K562 (cell line): ENCODE measurements at regions not wholly inside any gene's neighbourhood (a gene's known extent, or its start where the extent isn't known, plus 50 kb on each side); places are given as distances from the start of the nearest gene placed in this dataset.

Source experiments
- ATAC-seq: fragments of 200-7000 bp; cut with Tn5 transposase; 3 replicates; pipeline ENCODE4 v1.9.1; 2020; ENCODE audit warnings: moderate library complexity
- BruUV-seq: library from RNA; stranded (reverse); fragments of 400-500 nt; replicated peaks from 2 replicates; lab custom pipeline; 2021; lab: Mats Ljungman, UMichigan
- CTCF ChIA-PET: fragments of 300-600 bp; formaldehyde crosslinking; extraction: SDS; loops from one replicate; lab custom pipeline; 2021; ENCODE audit warnings: low intra/inter-chr PET ratio; lab: Yijun Ruan, JAX
- POLR2A ChIA-PET: fragments of 300-600, 350-650 bp; sonication (Branson Sonifier 250); formaldehyde crosslinking; extraction: SDS; loops from one replicate; lab custom pipeline; 2021; ENCODE audit warnings: antibody characterized with exemption, inconsistent platforms; lab: Yijun Ruan, JAX
- DNase-seq, 4 experiments: peaks; one replicate each; pipeline versions ENCODE4 v3.0.0 to v3.0.0-alpha.2; 2011 to 2018; ENCODE audit warnings: low spot score in 3 of 4, mixed read lengths in 3 of 4; ENCODE audit errors: extremely low read depth in 1 of 4
- FAIRE-seq: peaks from 2 replicates; lab custom pipeline; 2011; peaks lifted over from hg19 to GRCh38; lab: Jason Lieb, UNC
- H2AFZ ChIP-seq: 2 replicates; pipeline ENCODE4 v1.6.0; 2011; ENCODE audit warnings: low read depth, low read length, control low read depth, inconsistent platforms
- H3K27ac ChIP-seq: fragments of 200-600 bp; 3 replicates; pipeline ENCODE4 v1.8.0; 2011; ENCODE audit warnings: low read depth, mild to moderate bottlenecking, control low read depth, inconsistent platforms, low read length, moderate library complexity, mixed read lengths; ENCODE audit errors: extremely low read depth
- H3K27me3 ChIP-seq, 2 experiments: fragments of 300-600 bp in 1 of 2; 2 replicates in 1 of 2; 3 replicates in 1 of 2; pipeline versions ENCODE4 v1.6.0 to v1.8.0; 2011; ENCODE audit warnings: inconsistent platforms in 2 of 2, low read length in 2 of 2, mild to moderate bottlenecking in 1 of 2, mixed read lengths in 1 of 2, moderate library complexity in 1 of 2; ENCODE audit not compliant: control insufficient read depth in 2 of 2, insufficient read depth in 2 of 2
- H3K36me3 ChIP-seq: fragments of 300-600 bp; 3 replicates; pipeline ENCODE4 v1.8.0; 2011; ENCODE audit warnings: mild to moderate bottlenecking, low read length, inconsistent platforms; ENCODE audit not compliant: control insufficient read depth, insufficient read depth
- H3K4me1 ChIP-seq, 2 experiments: fragments of 200-600 bp in 1 of 2; replicated peaks in 1 of 2; 2 replicates in 1 of 2; 3 replicates in 1 of 2; pipeline versions ENCODE4 v1.5.1 to v1.8.0; 2011; ENCODE audit warnings: inconsistent platforms in 2 of 2, low read length in 2 of 2, mild to moderate bottlenecking in 1 of 2, mixed read lengths in 1 of 2, moderate library complexity in 1 of 2; ENCODE audit not compliant: control insufficient read depth in 2 of 2, insufficient read depth in 2 of 2
- H3K4me2 ChIP-seq: 2 replicates; pipeline ENCODE4 v1.6.1; 2011; ENCODE audit warnings: low read length, control low read depth, inconsistent platforms, mixed read lengths; ENCODE audit not compliant: insufficient read depth
- H3K4me3 ChIP-seq: fragments of 200-600 bp; sonication (generic), shearing (Covaris generic); 2 replicates; pipeline ENCODE4 v1.5.1; 2016; ENCODE audit warnings: control low read depth, inconsistent platforms
- H3K79me2 ChIP-seq: fragments of 200-600 bp; 3 replicates; pipeline ENCODE4 v1.8.0; 2011; ENCODE audit warnings: low read length, inconsistent platforms; ENCODE audit not compliant: control insufficient read depth, insufficient read depth
- H3K9ac ChIP-seq, 2 experiments: 2 replicates each; pipeline versions ENCODE4 v1.6.0 to v1.6.1; 2011; ENCODE audit warnings: low read depth in 2 of 2, low read length in 2 of 2, control low read depth in 1 of 2, inconsistent platforms in 1 of 2, mild to moderate bottlenecking in 1 of 2, mixed read lengths in 1 of 2; ENCODE audit not compliant: insufficient read depth in 1 of 2
- H3K9me1 ChIP-seq: one replicate; pipeline ENCODE4 v1.6.0; 2011; ENCODE audit warnings: inconsistent platforms, mild to moderate bottlenecking, low read length, moderate library complexity; ENCODE audit not compliant: control insufficient read depth, insufficient read depth
- H3K9me3 ChIP-seq: replicated peaks from 2 replicates; pipeline ENCODE4 v1.5.1; 2011; ENCODE audit warnings: low read depth, low read length, inconsistent platforms; ENCODE audit not compliant: control insufficient read depth, insufficient read depth
- H4K20me1 ChIP-seq: replicated peaks from 2 replicates; pipeline ENCODE4 v1.6.1; 2011; ENCODE audit warnings: low read length, inconsistent platforms, mixed read lengths; ENCODE audit not compliant: control insufficient read depth, insufficient read depth
- CBX3 ChIP-seq, 2 experiments: IDR thresholded peaks; 1 replicate in 1 of 2; 2 replicates in 1 of 2; pipeline ENCODE4 v1.6.1; 2012; ENCODE audit warnings: inconsistent platforms in 2 of 2, low read length in 2 of 2, borderline replicate concordance in 1 of 2, control low read depth in 1 of 2
- DIDO1 ChIP-seq: fragments of 450-650 bp; IDR thresholded peaks from 2 replicates; pipeline ENCODE4 v1.6.1; 2016; ENCODE audit warnings: low read depth, missing biosample characterization, missing genetic modification characterization
- GTF2E2 ChIP-seq: fragments of 200-800 bp; sonication (Bioruptor generic); IDR thresholded peaks from 2 replicates; pipeline ENCODE4 v1.6.1; 2016; ENCODE audit warnings: missing genetic modification characterization, missing compliant biosample characterization
- MCM7 ChIP-seq, 2 experiments: fragments of 450-650 bp; IDR thresholded peaks; 2 replicates each; pipeline ENCODE4 v1.6.1; 2016 to 2018
- MIER1 ChIP-seq: fragments of 450-650 bp; IDR thresholded peaks from 2 replicates; pipeline ENCODE4 v1.6.1; 2016; ENCODE audit warnings: antibody characterized with exemption, mild to moderate bottlenecking, low read depth
- MTA2 ChIP-seq: fragments of 450-650 bp; IDR thresholded peaks from 2 replicates; pipeline ENCODE4 v1.6.1; 2016; ENCODE audit warnings: low read depth
- MXI1 ChIP-seq: IDR thresholded peaks from 2 replicates; pipeline ENCODE4 v1.6.1; 2011; ENCODE audit warnings: low read depth, mild to moderate bottlenecking, improper control_type of control experiment, low read length
- MYBL2 ChIP-seq, 2 experiments: fragments of 450-650 bp in 1 of 2; sonication (generic) in 1 of 2; formaldehyde crosslinking in 1 of 2; IDR thresholded peaks; 2 replicates each; pipeline versions ENCODE4 v1.6.1 to v1.8.1; 2017 to 2022; ENCODE audit warnings: borderline replicate concordance in 1 of 2, inconsistent platforms in 1 of 2, low read depth in 1 of 2, mild to moderate bottlenecking in 1 of 2, missing genetic modification reagents in 1 of 2, moderate library complexity in 1 of 2
- PBX2 ChIP-seq, 2 experiments: IDR thresholded peaks in 1 of 2; conservative IDR thresholded peaks in 1 of 2; 2 replicates each; pipeline ENCODE4 v1.6.1; 2016; ENCODE audit warnings: low read depth in 2 of 2, mild to moderate bottlenecking in 1 of 2, missing compliant biosample characterization in 1 of 2, missing genetic modification characterization in 1 of 2, moderate library complexity in 1 of 2
- TARDBP ChIP-seq: fragments of 450-650 bp; IDR thresholded peaks from 2 replicates; pipeline ENCODE4 v1.6.1; 2016
- TSHZ1 ChIP-seq: fragments of 250-450 bp; sonication (Bioruptor Pico); IDR thresholded peaks from 2 replicates; pipeline ENCODE4 v1.4.0; 2020; ENCODE audit warnings: mild to moderate bottlenecking, moderate library complexity
- WGBS: fragments of 100-300 bp; shearing (Covaris generic); methylation state at CpG from one replicate; pipeline ENCODE4 v1.1.6; 2016; ENCODE audit warnings: low coverage, mixed read lengths; ENCODE audit not compliant: insufficient coverage; ENCODE audit errors: missing lambda C conversion rate; 5-methylcytosine and 5-hydroxymethylcytosine counted together
- in situ Hi-C: fragments of 300-500 bp; cut with MboI; formaldehyde crosslinking; loops from 4 replicates; pipeline ENCODE4 v1.15.0; 2018; ENCODE audit warnings: inconsistent platforms, mixed read lengths
- intact Hi-C: fragments of 100-400 bp; cut with micrococcal nuclease; formaldehyde crosslinking; loops from 2 replicates; pipeline ENCODE4 v1.14.2; 2022

GRCh38 chr18:39839782-39840181 lies 2115.3 kb upstream of the PIK3C3 start:
- Histone ChIP-seq H3K9me1 (no peaks in the 10 kb centered on the region), H3K4me1 (no peaks in the 10 kb centered on the region), H2AFZ (no peak overlapping the region), H3K36me3 (no peaks in the 10 kb centered on the region), H3K9ac (no peak overlapping the region), H3K4me3 (no peak overlapping the region), H3K27me3 (no peaks in the 10 kb centered on the region), H4K20me1 (no peaks in the 10 kb centered on the region)
- ATAC-seq (no peak), DNase-seq (no peak)
- ChIA-PET CTCF (no interaction called here), POLR2A (no interaction called here)
- BruUV-seq = no TSS peak
- TF ChIP-seq GTF2E2 (tag) (no peak), TARDBP (no peak), TSHZ1 (no peak), MYBL2 (IDR thresholded peaks at IDR 0.05; ENCODE audit: low read depth) (no peak), MYBL2 (CRISPR knock-in tag; IDR thresholded peaks at IDR 0.05; ENCODE audit: borderline replicate concordance) (no peak), PBX2 (CRISPR knock-in tag; IDR thresholded peaks at IDR 0.05; ENCODE audit: low read depth) (no peak), PBX2 (tag; conservative IDR thresholded peaks at IDR 0.05; ENCODE audit: low read depth) (no peak), MXI1 (no peak), DIDO1 (tag) (no peak), MCM7 (IDR thresholded peaks at IDR 0.05) (no peak), CBX3 (IDR thresholded peaks at IDR 0.05; ENCODE audit: borderline replicate concordance in 1 of 2, low read length in 2 of 2) (no peak), MTA2 (no peak), MIER1 (no peak)
- TF ChIP-seq, all 486 proteins: peak for 0
- no peaks in the 10 kb centered on the region for H3K79me2 ChIP-seq
- no peak overlapping the region for H3K27ac ChIP-seq
- FAIRE-seq = no peak
- intact Hi-C loops = no loop called here
- in situ Hi-C loops = no loop called here
- H3K9me3 ChIP-seq = no peaks in the 10 kb centered on the region
- no peak overlapping the region for H3K4me2 ChIP-seq
- 1% methylated on average over 4 of the region's 4 CpGs for WGBS
